GM20000 (cell line): ENCODE measurements at regions not wholly inside any gene's neighbourhood (a gene's known extent, or its start where the extent isn't known, plus 50 kb on each side); places are given as distances from the start of the nearest gene placed in this dataset.

Experiments
- DNase-seq: peaks from one replicate; pipeline ENCODE4 v3.0.0; 2012; ENCODE audit warnings: low spot score
- CTCF ChIP-seq: IDR thresholded peaks from 2 replicates; pipeline ENCODE4 v1.5.1; 2012; ENCODE audit warnings: mild to moderate bottlenecking, control low read depth; ENCODE audit errors: extremely low read depth, missing control alignments

GRCh38 chr18:45167631-45168280 is 447.5 kb upstream of the SLC14A2 start:
- DNase-seq: no peak

GRCh38 chr18:45168866-45169600 is 446.2 kb upstream of the SLC14A2 start:
- DNase-seq: no peak
- TF ChIP-seq CTCF: no peak

More at GRCh38 chr18:45167631-45168280, 447.5 kb upstream of the SLC14A2 start:
- no peak for TF ChIP-seq CTCF

- no peak for TF ChIP-seq CTCF
- DNase-seq: no peak
These were observed 445.7 kb upstream of the SLC14A2 start for GRCh38 chr18:45169610-45170009.

GRCh38 chr18:45171679-45172191 is 443.5 kb upstream of the SLC14A2 start:
- TF ChIP-seq CTCF: no peak
- DNase-seq: no peak

GRCh38 chr18:45173327-45173726 is 441.9 kb upstream of the SLC14A2 start:
- DNase-seq: no peak
- TF ChIP-seq CTCF: no peak

- TF ChIP-seq CTCF: no peak
- no peak for DNase-seq
These were observed 441.3 kb upstream of the SLC14A2 start for GRCh38 chr18:45173799-45174519.
